Mesenchymal stem cell (in vitro differentiated cells and primary cell): ENCODE measurements at regions not wholly inside any gene's neighbourhood (a gene's known extent, or its start where the extent isn't known, plus 50 kb on each side); places are given as distances from the start of the nearest gene placed in this dataset.
"Not testable (repeated sequence)": the region's sequence is repeated elsewhere in the genome, so short reads cannot be mapped to it uniquely, and the experiment has no call there.

Experiments used
- DNase-seq: peaks from one replicate; pipeline ENCODE4 v3.0.0-alpha.2; 2013
- H2AFZ ChIP-seq: one replicate; pipeline ENCODE4 v1.6.1; 2013; ENCODE audit warnings: low read depth, mild to moderate bottlenecking, control low read depth, inconsistent platforms, low read length, moderate library complexity
- H2AK5ac ChIP-seq: 2 replicates; pipeline ENCODE4 v1.6.1; 2013; ENCODE audit warnings: low read length, moderate library complexity, mild to moderate bottlenecking, inconsistent platforms; ENCODE audit not compliant: severe bottlenecking
- H2BK120ac ChIP-seq: one replicate; pipeline ENCODE4 v1.6.1; 2013; ENCODE audit warnings: low read depth, mild to moderate bottlenecking, inconsistent platforms, low read length, moderate library complexity
- H2BK12ac ChIP-seq, 2 experiments: one replicate each; pipeline ENCODE4 v1.6.1; 2013; ENCODE audit warnings: inconsistent platforms in 2 of 2, low read length in 2 of 2, mild to moderate bottlenecking in 2 of 2, moderate library complexity in 2 of 2, control low read depth in 1 of 2
- H2BK15ac ChIP-seq: one replicate; pipeline ENCODE4 v1.6.1; 2013; ENCODE audit warnings: mild to moderate bottlenecking, low read depth, inconsistent platforms; ENCODE audit not compliant: poor library complexity, severe bottlenecking
- H2BK5ac ChIP-seq: 2 replicates; pipeline ENCODE4 v1.6.1; 2013; ENCODE audit warnings: low read depth, mild to moderate bottlenecking, low read length, control low read depth, inconsistent platforms; ENCODE audit not compliant: poor library complexity, severe bottlenecking
- H3K14ac ChIP-seq, 2 experiments: one replicate each; pipeline ENCODE4 v1.6.1; 2013; ENCODE audit warnings: inconsistent platforms in 2 of 2, low read length in 2 of 2, control low read depth in 1 of 2, mild to moderate bottlenecking in 1 of 2, moderate library complexity in 1 of 2
- H3K18ac ChIP-seq, 2 experiments: one replicate each; pipeline ENCODE4 v1.6.1; 2013; ENCODE audit warnings: inconsistent platforms in 2 of 2, low read length in 2 of 2, control low read depth in 1 of 2, low read depth in 1 of 2, mild to moderate bottlenecking in 1 of 2
- H3K23ac ChIP-seq, 2 experiments: one replicate each; pipeline ENCODE4 v1.6.1; 2013; ENCODE audit warnings: inconsistent platforms in 2 of 2, low read length in 2 of 2, mild to moderate bottlenecking in 2 of 2, moderate library complexity in 2 of 2, control low read depth in 1 of 2
- H3K27ac ChIP-seq: 2 replicates; pipeline ENCODE4 v1.5.1; 2013; ENCODE audit warnings: mild to moderate bottlenecking, moderate library complexity, low read length, control low read depth, inconsistent platforms; ENCODE audit not compliant: poor library complexity, severe bottlenecking
- H3K27me3 ChIP-seq, 2 experiments: 2 replicates each; pipeline versions ENCODE4 v1.6.1 to v1.7.0; 2013; ENCODE audit warnings: low read length in 2 of 2, mild to moderate bottlenecking in 2 of 2, moderate library complexity in 2 of 2, control low read depth in 1 of 2, inconsistent platforms in 1 of 2; ENCODE audit not compliant: control insufficient read depth in 1 of 2, insufficient read depth in 1 of 2
- H3K36me3 ChIP-seq, 2 experiments: 2 replicates each; pipeline versions ENCODE4 v1.6.1 to v1.7.0; 2013; ENCODE audit warnings: low read length in 2 of 2, control low read depth in 1 of 2, inconsistent platforms in 1 of 2, low read depth in 1 of 2, mild to moderate bottlenecking in 1 of 2; ENCODE audit not compliant: insufficient read depth in 2 of 2, control insufficient read depth in 1 of 2
- H3K4ac ChIP-seq, 2 experiments: one replicate each; pipeline ENCODE4 v1.6.1; 2013; ENCODE audit warnings: inconsistent platforms in 2 of 2, low read length in 2 of 2, mild to moderate bottlenecking in 2 of 2, moderate library complexity in 2 of 2, control low read depth in 1 of 2, low read depth in 1 of 2
- H3K4me1 ChIP-seq: 2 replicates; pipeline ENCODE4 v1.6.1; 2013; ENCODE audit warnings: low read depth, low read length, control low read depth; ENCODE audit not compliant: control insufficient read depth, insufficient read depth
- H3K4me2 ChIP-seq: 2 replicates; pipeline ENCODE4 v1.6.1; 2013; ENCODE audit warnings: low read length, mild to moderate bottlenecking, inconsistent platforms; ENCODE audit not compliant: poor library complexity, severe bottlenecking
- H3K4me3 ChIP-seq, 2 experiments: 2 replicates each; pipeline versions ENCODE4 v1.5.1 to v1.7.0; 2013; ENCODE audit warnings: low read length in 2 of 2, mild to moderate bottlenecking in 2 of 2, control low read depth in 1 of 2, low read depth in 1 of 2; ENCODE audit not compliant: insufficient read depth in 1 of 2
- H3K79me1 ChIP-seq: replicated peaks from 2 replicates; pipeline ENCODE4 v1.6.1; 2013; ENCODE audit warnings: mild to moderate bottlenecking, control low read depth, low read length, inconsistent platforms; ENCODE audit not compliant: poor library complexity, severe bottlenecking
- H3K9ac ChIP-seq: 2 replicates; pipeline ENCODE4 v1.7.0; 2013; ENCODE audit warnings: mild to moderate bottlenecking, low read length, moderate library complexity
- H3K9me3 ChIP-seq: 2 replicates; pipeline ENCODE4 v1.7.0; 2013; ENCODE audit warnings: mild to moderate bottlenecking, low read length; ENCODE audit not compliant: control insufficient read depth
- H4K8ac ChIP-seq: one replicate; pipeline ENCODE4 v1.6.1; 2013; ENCODE audit warnings: inconsistent platforms, mild to moderate bottlenecking, low read length, moderate library complexity
- H4K91ac ChIP-seq: one replicate; pipeline ENCODE4 v1.6.1; 2013; ENCODE audit warnings: mild to moderate bottlenecking, low read length, inconsistent platforms
- WGBS: methylation state at CpG from one replicate; pipeline ENCODE4 v1.1.7; 2013; ENCODE audit warnings: mixed read lengths; 5-methylcytosine and 5-hydroxymethylcytosine counted together

DNA sequence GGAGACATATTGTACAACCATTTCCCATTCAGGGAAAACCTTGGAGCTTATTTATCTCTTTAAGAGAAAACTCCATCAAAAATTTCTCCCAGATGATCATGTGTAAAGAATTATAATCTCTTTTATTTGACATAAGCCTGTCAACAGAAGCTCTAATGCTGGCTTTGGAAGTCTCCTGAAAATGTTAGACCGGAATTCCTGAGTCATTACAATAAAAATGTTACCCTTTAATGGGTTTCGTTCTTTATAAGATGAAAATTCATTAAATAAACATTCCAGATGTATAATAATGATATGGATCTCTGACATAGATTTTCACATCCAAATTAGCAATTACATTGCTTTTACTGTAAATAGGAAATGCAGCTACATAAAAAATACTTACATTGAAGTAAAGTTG is 1036.4 kb downstream of the EFNA5 start:
- Histone ChIP-seq H3K27ac (no peak overlapping the region), H2AK5ac (no peak overlapping the region), H4K91ac (no peak overlapping the region), H2BK120ac (no peak overlapping the region), H2AFZ (no peak overlapping the region), H3K14ac (no peak overlapping the region), H3K23ac (no peak overlapping the region), H3K4me1 (no peaks in the 10 kb centered on the region), H2BK5ac (no peak overlapping the region), H3K4ac (no peak overlapping the region), H3K18ac (no peak overlapping the region), H3K9ac (no peak overlapping the region), H2BK12ac (no peak overlapping the region), H2BK15ac (no peak overlapping the region), H3K36me3 (no peaks in the 10 kb centered on the region), H3K79me1 (no peaks in the 10 kb centered on the region), H3K4me3 (no peak overlapping the region), H4K8ac (no peak overlapping the region), H3K4me2 (no peak overlapping the region), H3K9me3 (no peaks in the 10 kb centered on the region), H3K27me3 (no peaks in the 10 kb centered on the region)
- WGBS = no CpG with 5 or more reads among the region's 2 CpGs
- DNase-seq = no peak

DNA sequence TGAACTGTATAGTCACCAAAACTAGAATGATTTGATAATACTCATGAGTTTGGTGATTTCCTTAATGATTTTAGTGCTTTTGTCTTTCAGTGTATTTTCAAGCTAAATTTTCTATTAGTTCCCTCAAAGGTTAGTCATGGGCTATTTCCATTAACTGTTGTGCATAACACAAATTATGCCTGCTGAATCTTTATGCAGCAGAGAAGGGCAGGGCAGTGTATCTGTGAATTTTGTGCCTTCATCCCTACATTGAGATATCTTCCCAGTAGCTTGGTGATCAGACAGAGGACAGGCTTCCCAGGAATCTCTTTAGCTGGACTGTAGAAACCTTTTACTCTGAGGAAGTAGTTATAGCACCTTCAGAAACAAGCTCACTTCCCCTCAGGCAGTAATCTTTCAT is 1036.9 kb downstream of the EFNA5 start:
- Histone ChIP-seq H3K4me3 (no peak overlapping the region), H3K9ac (no peak overlapping the region), H3K79me1 (no peaks in the 10 kb centered on the region), H3K9me3 (no peaks in the 10 kb centered on the region), H3K23ac (no peak overlapping the region), H2BK15ac (no peak overlapping the region), H2AK5ac (no peak overlapping the region), H3K36me3 (no peaks in the 10 kb centered on the region), H3K27ac (no peak overlapping the region), H3K4me1 (no peaks in the 10 kb centered on the region), H2AFZ (no peak overlapping the region), H4K91ac (no peak overlapping the region), H3K14ac (no peak overlapping the region), H2BK12ac (no peak overlapping the region), H3K4me2 (no peak overlapping the region), H3K4ac (no peak overlapping the region), H2BK5ac (no peak overlapping the region), H4K8ac (no peak overlapping the region), H2BK120ac (no peak overlapping the region), H3K18ac (no peak overlapping the region), H3K27me3 (no peaks in the 10 kb centered on the region)
- no peak for DNase-seq

DNA sequence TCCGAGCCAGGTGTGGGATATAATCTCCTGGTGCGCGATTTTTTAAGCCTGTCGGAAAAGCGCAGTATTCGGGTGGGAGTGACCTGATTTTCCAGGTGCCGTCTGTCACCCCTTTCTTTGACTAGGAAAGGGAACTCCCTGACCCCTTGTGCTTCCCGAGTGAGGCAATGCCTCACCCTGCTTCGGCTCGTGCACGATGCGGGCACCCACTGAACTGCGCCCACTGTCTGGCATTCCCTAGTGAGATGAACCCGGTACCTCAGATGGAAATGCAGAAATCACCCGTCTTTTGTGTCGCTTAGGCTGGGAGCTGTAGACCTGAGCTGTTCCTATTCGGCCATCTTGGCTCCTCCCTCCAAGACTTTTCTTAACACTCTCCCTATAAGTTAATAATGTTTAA is 1042.3 kb downstream of the EFNA5 start:
- not testable (repeated sequence) for H2AK5ac ChIP-seq, H3K4me2 ChIP-seq, H2BK12ac ChIP-seq, H3K9ac ChIP-seq, H3K27ac ChIP-seq, H2AFZ ChIP-seq, H3K18ac ChIP-seq, H2BK120ac ChIP-seq, H3K4me3 ChIP-seq, H2BK15ac ChIP-seq, H3K79me1 ChIP-seq, H3K14ac ChIP-seq, H3K23ac ChIP-seq, H3K9me3 ChIP-seq, H3K36me3 ChIP-seq, DNase-seq, H3K4ac ChIP-seq, H4K91ac ChIP-seq, H3K4me1 ChIP-seq, H4K8ac ChIP-seq, H2BK5ac ChIP-seq, H3K27me3 ChIP-seq
- over 99% methylated on average over 15 of the region's 17 CpGs for WGBS

DNA sequence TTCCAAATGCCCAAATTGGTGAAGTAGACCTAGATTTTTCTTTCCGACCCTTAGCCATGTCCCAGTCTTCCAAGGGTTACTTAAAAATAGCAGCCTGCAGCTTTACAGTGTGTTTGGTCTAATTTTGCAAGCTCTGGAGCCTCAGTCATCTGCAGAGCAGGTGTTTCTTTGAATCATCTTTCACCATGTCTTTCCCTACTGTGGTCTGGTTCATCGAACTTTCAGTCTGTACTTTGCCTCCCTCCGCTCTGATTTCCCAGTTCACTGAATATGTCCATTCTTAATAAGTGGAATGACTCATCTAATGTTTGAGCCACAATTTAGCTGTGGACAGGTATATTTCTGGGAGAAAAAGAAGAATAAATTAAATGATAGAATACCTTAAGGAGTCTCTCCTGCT is 1060.7 kb downstream of the EFNA5 start:
- Histone ChIP-seq H2BK5ac (no peak overlapping the region), H3K4me3 (no peak overlapping the region), H4K91ac (no peak overlapping the region), H3K79me1 (no peaks in the 10 kb centered on the region), H3K9me3 (no peaks in the 10 kb centered on the region), H4K8ac (no peak overlapping the region), H3K9ac (no peak overlapping the region), H2AK5ac (no peak overlapping the region), H3K14ac (no peak overlapping the region), H2BK15ac (no peak overlapping the region), H2BK12ac (no peak overlapping the region), H3K4ac (no peak overlapping the region), H3K27me3 (no peaks in the 10 kb centered on the region), H3K4me1 (no peaks in the 10 kb centered on the region), H3K36me3 (no peaks in the 10 kb centered on the region), H2AFZ (no peak overlapping the region), H3K4me2 (no peak overlapping the region), H2BK120ac (no peak overlapping the region), H3K23ac (no peak overlapping the region), H3K18ac (no peak overlapping the region), H3K27ac (no peak overlapping the region)
- DNase-seq = no peak
- 98% methylated on average over 3 of the region's 3 CpGs for WGBS
